WTC11 (cell line): ENCODE measurements at regions not wholly inside any gene's neighbourhood (a gene's known extent, or its start where the extent isn't known, plus 50 kb on each side); places are given as distances from the start of the nearest gene placed in this dataset.

Experiments used
- ATAC-seq: fragments of 200-7000 bp; cut with Tn5 transposase; 2 replicates; pipeline ENCODE4 v1.10.0; 2021; ENCODE audit warnings: mild to moderate bottlenecking, moderate library complexity
- CTCF ChIA-PET: fragments of 300-600 bp; sonication (Branson Sonifier 250); formaldehyde crosslinking; loops from one replicate; lab custom pipeline; 2021; ENCODE audit warnings: antibody characterized with exemption; lab: Charles Lee
- POLR2A ChIA-PET: fragments of 350-600 bp; sonication (Branson Sonifier 250); formaldehyde crosslinking; loops from one replicate; lab custom pipeline; 2021; ENCODE audit warnings: antibody characterized with exemption; lab: Charles Lee
- DNase-seq: peaks from one replicate; pipeline ENCODE4 v3.0.0; 2021; ENCODE audit warnings: low spot score
- H3K27ac Mint-ChIP-seq: 2 replicates; pipeline ENCODE4 v1.8.0; 2021; ENCODE audit warnings: mixed read lengths
- H3K27me3 Mint-ChIP-seq: 2 replicates; pipeline ENCODE4 v1.8.0; 2021; ENCODE audit warnings: low read depth, mild to moderate bottlenecking, moderate library complexity, mixed read lengths
- H3K36me3 Mint-ChIP-seq: 2 replicates; pipeline ENCODE4 v1.8.0; 2021; ENCODE audit warnings: mixed read lengths
- H3K4me1 Mint-ChIP-seq: 2 replicates; pipeline ENCODE4 v1.8.0; 2022; ENCODE audit warnings: mixed read lengths
- H3K4me3 Mint-ChIP-seq: 2 replicates; pipeline ENCODE4 v1.8.0; 2021; ENCODE audit warnings: mild to moderate bottlenecking, moderate library complexity, mixed read lengths
- H3K9me3 Mint-ChIP-seq: 2 replicates; pipeline ENCODE4 v1.8.0; 2021; ENCODE audit warnings: mixed read lengths
- ATF1 ChIP-seq: sonication (generic); formaldehyde crosslinking; IDR thresholded peaks from 2 replicates; pipeline ENCODE4 v1.8.1; 2023; ENCODE audit warnings: mild to moderate bottlenecking, moderate library complexity, missing genetic modification reagents
- CBFB ChIP-seq: sonication (generic); formaldehyde crosslinking; IDR thresholded peaks from 2 replicates; pipeline ENCODE4 v1.8.1; 2022; ENCODE audit warnings: mild to moderate bottlenecking, low read depth, missing genetic modification reagents
- CREB1 ChIP-seq: sonication (generic); formaldehyde crosslinking; IDR thresholded peaks from 2 replicates; pipeline ENCODE4 v1.8.0; 2023; ENCODE audit warnings: mild to moderate bottlenecking, missing genetic modification reagents
- EMX1 ChIP-seq: fragments of 250-450 bp; sonication (Bioruptor Pico); IDR thresholded peaks from 2 replicates; pipeline ENCODE4 v1.8.0; 2021; ENCODE audit warnings: mild to moderate bottlenecking
- GABPB1 ChIP-seq: sonication (generic); formaldehyde crosslinking; IDR thresholded peaks from 2 replicates; pipeline ENCODE4 v1.8.1; 2023; ENCODE audit warnings: mild to moderate bottlenecking, missing genetic modification reagents
- HMGA2 ChIP-seq: fragments of 250-450 bp; sonication (Bioruptor Pico); IDR thresholded peaks from 2 replicates; pipeline ENCODE4 v1.4.0; 2021; ENCODE audit warnings: mild to moderate bottlenecking, moderate library complexity
- NFE2L1 ChIP-seq: sonication (generic); formaldehyde crosslinking; IDR thresholded peaks from 2 replicates; pipeline ENCODE4 v1.8.1; 2023; ENCODE audit warnings: missing genetic modification reagents
- NFYB ChIP-seq: sonication (generic); formaldehyde crosslinking; conservative IDR thresholded peaks from 2 replicates; pipeline ENCODE4 v1.8.0; 2022; ENCODE audit warnings: low read depth, missing genetic modification reagents
- PRRX2 ChIP-seq: fragments of 250-450 bp; sonication (Bioruptor Pico); IDR thresholded peaks from 2 replicates; pipeline ENCODE4 v1.8.0; 2021; ENCODE audit warnings: mild to moderate bottlenecking
- SMAD3 ChIP-seq: sonication (generic); formaldehyde crosslinking; IDR thresholded peaks from 2 replicates; pipeline ENCODE4 v1.8.0; 2022; ENCODE audit warnings: missing genetic modification reagents, mild to moderate bottlenecking, borderline replicate concordance
- SMAD4 ChIP-seq: sonication (generic); formaldehyde crosslinking; IDR thresholded peaks from 2 replicates; pipeline ENCODE4 v1.8.0; 2022; ENCODE audit warnings: mild to moderate bottlenecking, missing genetic modification reagents
- TCF7 ChIP-seq: sonication (generic); formaldehyde crosslinking; IDR thresholded peaks from 2 replicates; pipeline ENCODE4 v1.8.0; 2022; ENCODE audit warnings: mild to moderate bottlenecking, low read depth, missing genetic modification reagents, moderate library complexity
- TEAD4 ChIP-seq: sonication (generic); formaldehyde crosslinking; IDR thresholded peaks from 2 replicates; pipeline ENCODE4 v1.8.0; 2022; ENCODE audit warnings: mild to moderate bottlenecking, missing genetic modification reagents
- ZNF121 ChIP-seq: sonication (generic); formaldehyde crosslinking; IDR thresholded peaks from 2 replicates; pipeline ENCODE4 v1.8.0; 2023; ENCODE audit warnings: missing genetic modification reagents
- ZNF416 ChIP-seq: fragments of 250-450 bp; sonication (Bioruptor Pico); IDR thresholded peaks from 2 replicates; pipeline ENCODE4 v1.9.0; 2021; ENCODE audit warnings: mild to moderate bottlenecking, inconsistent platforms
- ZNF671 ChIP-seq: fragments of 250-450 bp; sonication (Bioruptor Pico); IDR thresholded peaks from 2 replicates; pipeline ENCODE4 v1.8.0; 2021; ENCODE audit warnings: mild to moderate bottlenecking
- TF ChIP-seq, protein P1 (sequence below): sonication (generic); formaldehyde crosslinking; IDR thresholded peaks from 2 replicates; pipeline ENCODE4 v1.8.1; 2022; ENCODE audit warnings: missing genetic modification reagents, borderline replicate concordance
- TF ChIP-seq, protein P2 (sequence below): sonication (generic); formaldehyde crosslinking; IDR thresholded peaks from 2 replicates; pipeline ENCODE4 v1.8.1; 2022; ENCODE audit warnings: mild to moderate bottlenecking, moderate library complexity, missing genetic modification reagents
- TF ChIP-seq, protein P3 (sequence below): fragments of 250-450 bp; sonication (Bioruptor Pico); conservative IDR thresholded peaks from 2 replicates; pipeline ENCODE4 v1.9.0; 2021; ENCODE audit warnings: mild to moderate bottlenecking
- TF ChIP-seq, protein P4 (sequence below): sonication (generic); formaldehyde crosslinking; IDR thresholded peaks from 2 replicates; pipeline ENCODE4 v1.8.1; 2023; ENCODE audit warnings: mild to moderate bottlenecking, missing genetic modification reagents, moderate library complexity
- TF ChIP-seq, protein P5 (sequence below): sonication (generic); formaldehyde crosslinking; IDR thresholded peaks from 2 replicates; pipeline ENCODE4 v1.8.1; 2023; ENCODE audit warnings: mild to moderate bottlenecking, missing genetic modification reagents
- TF ChIP-seq, protein P6 (sequence below): sonication (generic); formaldehyde crosslinking; IDR thresholded peaks from 2 replicates; pipeline ENCODE4 v1.8.1; 2023; ENCODE audit warnings: mild to moderate bottlenecking, missing genetic modification reagents
- TF ChIP-seq, protein P7 (sequence below): sonication (generic); formaldehyde crosslinking; IDR thresholded peaks from 2 replicates; pipeline ENCODE4 v1.8.0; 2022; ENCODE audit warnings: mild to moderate bottlenecking, missing genetic modification reagents

DNA sequence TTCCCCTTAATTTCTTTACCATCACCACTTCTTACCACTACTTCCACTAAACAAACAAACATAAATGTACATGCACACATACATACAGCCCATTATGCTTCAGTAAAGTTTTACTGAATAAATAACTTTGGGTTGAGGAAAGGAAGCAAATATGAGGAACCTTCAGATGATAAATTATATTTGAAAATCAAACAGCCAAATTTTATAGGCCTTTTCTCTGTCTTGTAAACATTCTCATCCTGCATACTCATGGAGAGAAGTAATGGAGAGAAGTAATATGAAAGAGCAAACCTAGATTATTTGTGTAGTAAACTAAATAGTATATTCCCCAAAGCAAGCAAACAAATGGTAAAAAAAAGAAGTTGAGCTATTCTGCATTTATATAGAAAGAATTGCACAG lies 658.3 kb upstream of the RORB start:
- Mint-ChIP-seq H3K4me1 (peaks cover 30% of the 10 kb centered on the region), H3K4me3 (no peak overlapping the region)
- no peak for ATAC-seq
- TF ChIP-seq EMX1 (CRISPR knock-in tag) (no peak), TEAD4 (CRISPR knock-in tag) (no peak), PRRX2 (CRISPR knock-in tag) (no peak), ZNF671 (CRISPR knock-in tag) (no peak), HMGA2 (no peak), ZNF416 (CRISPR knock-in tag) (no peak), SMAD4 (CRISPR knock-in tag) (no peak)
- TF ChIP-seq, protein P1, sequence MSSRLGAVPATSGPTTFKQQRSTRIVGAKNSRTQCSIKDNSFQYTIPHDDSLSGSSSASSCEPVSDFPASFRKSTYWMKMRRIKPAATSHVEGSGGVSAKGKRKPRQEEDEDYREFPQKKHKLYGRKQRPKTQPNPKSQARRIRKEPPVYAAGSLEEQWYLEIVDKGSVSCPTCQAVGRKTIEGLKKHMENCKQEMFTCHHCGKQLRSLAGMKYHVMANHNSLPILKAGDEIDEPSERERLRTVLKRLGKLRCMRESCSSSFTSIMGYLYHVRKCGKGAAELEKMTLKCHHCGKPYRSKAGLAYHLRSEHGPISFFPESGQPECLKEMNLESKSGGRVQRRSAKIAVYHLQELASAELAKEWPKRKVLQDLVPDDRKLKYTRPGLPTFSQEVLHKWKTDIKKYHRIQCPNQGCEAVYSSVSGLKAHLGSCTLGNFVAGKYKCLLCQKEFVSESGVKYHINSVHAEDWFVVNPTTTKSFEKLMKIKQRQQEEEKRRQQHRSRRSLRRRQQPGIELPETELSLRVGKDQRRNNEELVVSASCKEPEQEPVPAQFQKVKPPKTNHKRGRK (CRISPR knock-in tag): no peak
- TF ChIP-seq, protein P2, sequence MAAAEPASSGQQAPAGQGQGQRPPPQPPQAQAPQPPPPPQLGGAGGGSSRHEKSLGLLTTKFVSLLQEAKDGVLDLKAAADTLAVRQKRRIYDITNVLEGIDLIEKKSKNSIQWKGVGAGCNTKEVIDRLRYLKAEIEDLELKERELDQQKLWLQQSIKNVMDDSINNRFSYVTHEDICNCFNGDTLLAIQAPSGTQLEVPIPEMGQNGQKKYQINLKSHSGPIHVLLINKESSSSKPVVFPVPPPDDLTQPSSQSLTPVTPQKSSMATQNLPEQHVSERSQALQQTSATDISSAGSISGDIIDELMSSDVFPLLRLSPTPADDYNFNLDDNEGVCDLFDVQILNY (CRISPR knock-in tag): no peak
- TF ChIP-seq, all 79 proteins: peak for 0
- no peak overlapping the region for H3K27ac Mint-ChIP-seq
- peaks cover 4% of the 10 kb centered on the region for H3K9me3 Mint-ChIP-seq
- no peaks in the 10 kb centered on the region for H3K27me3 Mint-ChIP-seq
- ChIA-PET POLR2A (no interaction called here), CTCF (no interaction called here)
- DNase-seq: no peak
- peaks cover 4% of the 10 kb centered on the region for H3K36me3 Mint-ChIP-seq

DNA sequence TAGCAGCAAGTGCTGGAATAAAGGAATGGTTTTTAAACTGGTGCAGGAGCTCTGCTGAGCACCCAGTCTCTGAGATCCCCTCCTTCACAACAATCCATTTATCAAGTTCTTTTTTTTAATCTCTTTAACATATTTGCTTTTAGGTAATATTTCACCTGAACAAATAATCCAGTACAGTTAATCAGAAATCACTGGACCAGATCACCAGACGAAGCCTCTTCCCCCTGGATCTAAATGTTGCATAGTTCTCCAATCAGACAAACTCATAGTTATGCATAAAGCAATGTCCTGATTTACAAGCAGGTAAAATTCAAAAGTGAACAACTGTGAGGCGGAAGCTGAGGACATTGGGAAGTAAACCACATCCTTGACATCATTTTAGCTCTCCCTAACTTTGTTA lies 657.7 kb upstream of the RORB start:
- H3K9me3 Mint-ChIP-seq: peaks cover 4% of the 10 kb centered on the region
- H3K4me1 Mint-ChIP-seq: peaks cover 35% of the 10 kb centered on the region
- H3K36me3 Mint-ChIP-seq: peaks cover 4% of the 10 kb centered on the region
- TF ChIP-seq, protein P3, sequence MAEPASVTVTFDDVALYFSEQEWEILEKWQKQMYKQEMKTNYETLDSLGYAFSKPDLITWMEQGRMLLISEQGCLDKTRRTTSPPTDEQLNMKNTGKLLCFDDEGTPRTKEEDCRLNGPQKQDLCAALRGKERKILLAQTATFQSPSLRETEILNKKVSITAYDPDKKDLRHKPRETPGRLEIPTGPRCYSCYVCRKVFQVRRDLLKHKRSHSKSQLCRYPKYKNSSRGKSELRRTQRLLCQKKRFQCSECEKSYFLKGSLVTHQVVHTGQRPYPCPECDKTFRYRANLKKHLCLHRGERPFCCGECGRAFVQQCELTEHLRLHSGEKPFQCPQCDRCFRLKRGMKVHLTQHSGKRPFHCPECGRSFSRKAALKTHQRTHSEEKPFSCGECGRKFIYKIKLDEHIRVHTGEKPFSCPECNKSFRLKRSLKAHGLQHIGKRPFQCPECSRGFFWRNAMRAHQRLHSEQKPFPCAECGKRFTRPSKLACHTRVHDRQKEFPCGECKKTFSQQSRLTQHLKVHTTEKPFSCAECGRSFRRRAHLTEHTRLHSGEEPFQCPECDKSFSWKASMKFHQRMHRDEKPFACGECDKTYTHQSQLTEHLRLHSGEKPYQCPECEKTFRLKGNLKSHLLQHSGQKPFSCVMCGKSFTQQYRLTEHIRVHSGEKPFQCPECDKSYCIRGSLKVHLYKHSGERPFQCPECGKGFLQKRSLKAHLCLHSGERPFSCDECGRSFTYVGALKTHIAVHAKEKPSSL (CRISPR knock-in tag): no peak
- TF ChIP-seq TCF7: no peak
- TF ChIP-seq, protein P4, sequence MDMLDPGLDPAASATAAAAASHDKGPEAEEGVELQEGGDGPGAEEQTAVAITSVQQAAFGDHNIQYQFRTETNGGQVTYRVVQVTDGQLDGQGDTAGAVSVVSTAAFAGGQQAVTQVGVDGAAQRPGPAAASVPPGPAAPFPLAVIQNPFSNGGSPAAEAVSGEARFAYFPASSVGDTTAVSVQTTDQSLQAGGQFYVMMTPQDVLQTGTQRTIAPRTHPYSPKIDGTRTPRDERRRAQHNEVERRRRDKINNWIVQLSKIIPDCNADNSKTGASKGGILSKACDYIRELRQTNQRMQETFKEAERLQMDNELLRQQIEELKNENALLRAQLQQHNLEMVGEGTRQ (CRISPR knock-in tag): no peak
- no peak for TF ChIP-seq SMAD4 (CRISPR knock-in tag)
- TF ChIP-seq, protein P2 (CRISPR knock-in tag): no peak
- no peak for TF ChIP-seq CBFB
- no peak for TF ChIP-seq SMAD3 (CRISPR knock-in tag)
- TF ChIP-seq ZNF121 (CRISPR knock-in tag): no peak
- TF ChIP-seq, protein P5, sequence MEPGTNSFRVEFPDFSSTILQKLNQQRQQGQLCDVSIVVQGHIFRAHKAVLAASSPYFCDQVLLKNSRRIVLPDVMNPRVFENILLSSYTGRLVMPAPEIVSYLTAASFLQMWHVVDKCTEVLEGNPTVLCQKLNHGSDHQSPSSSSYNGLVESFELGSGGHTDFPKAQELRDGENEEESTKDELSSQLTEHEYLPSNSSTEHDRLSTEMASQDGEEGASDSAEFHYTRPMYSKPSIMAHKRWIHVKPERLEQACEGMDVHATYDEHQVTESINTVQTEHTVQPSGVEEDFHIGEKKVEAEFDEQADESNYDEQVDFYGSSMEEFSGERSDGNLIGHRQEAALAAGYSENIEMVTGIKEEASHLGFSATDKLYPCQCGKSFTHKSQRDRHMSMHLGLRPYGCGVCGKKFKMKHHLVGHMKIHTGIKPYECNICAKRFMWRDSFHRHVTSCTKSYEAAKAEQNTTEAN (CRISPR knock-in tag): no peak
- TF ChIP-seq, protein P6, sequence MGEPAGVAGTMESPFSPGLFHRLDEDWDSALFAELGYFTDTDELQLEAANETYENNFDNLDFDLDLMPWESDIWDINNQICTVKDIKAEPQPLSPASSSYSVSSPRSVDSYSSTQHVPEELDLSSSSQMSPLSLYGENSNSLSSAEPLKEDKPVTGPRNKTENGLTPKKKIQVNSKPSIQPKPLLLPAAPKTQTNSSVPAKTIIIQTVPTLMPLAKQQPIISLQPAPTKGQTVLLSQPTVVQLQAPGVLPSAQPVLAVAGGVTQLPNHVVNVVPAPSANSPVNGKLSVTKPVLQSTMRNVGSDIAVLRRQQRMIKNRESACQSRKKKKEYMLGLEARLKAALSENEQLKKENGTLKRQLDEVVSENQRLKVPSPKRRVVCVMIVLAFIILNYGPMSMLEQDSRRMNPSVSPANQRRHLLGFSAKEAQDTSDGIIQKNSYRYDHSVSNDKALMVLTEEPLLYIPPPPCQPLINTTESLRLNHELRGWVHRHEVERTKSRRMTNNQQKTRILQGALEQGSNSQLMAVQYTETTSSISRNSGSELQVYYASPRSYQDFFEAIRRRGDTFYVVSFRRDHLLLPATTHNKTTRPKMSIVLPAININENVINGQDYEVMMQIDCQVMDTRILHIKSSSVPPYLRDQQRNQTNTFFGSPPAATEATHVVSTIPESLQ (CRISPR knock-in tag): no peak
- TF ChIP-seq NFE2L1: no peak
- no peak for TF ChIP-seq CREB1
- no peak for TF ChIP-seq ATF1 (CRISPR knock-in tag)
- TF ChIP-seq, protein P7, sequence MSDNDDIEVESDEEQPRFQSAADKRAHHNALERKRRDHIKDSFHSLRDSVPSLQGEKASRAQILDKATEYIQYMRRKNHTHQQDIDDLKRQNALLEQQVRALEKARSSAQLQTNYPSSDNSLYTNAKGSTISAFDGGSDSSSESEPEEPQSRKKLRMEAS (CRISPR knock-in tag): no peak
- TF ChIP-seq GABPB1 (CRISPR knock-in tag): no peak
- no peak for TF ChIP-seq NFYB (CRISPR knock-in tag)
- POLR2A ChIA-PET: no interaction called here
- H3K4me3 Mint-ChIP-seq: no peak overlapping the region
- ATAC-seq (no peak), DNase-seq (no peak)
- no peak overlapping the region for H3K27ac Mint-ChIP-seq
- CTCF ChIA-PET: interaction anchor here (0.9 kb wide), 1 partner anchor 15 kb away, joined by 3 read pairs; no protein-coding TSS in a partner anchor
- H3K27me3 Mint-ChIP-seq: no peaks in the 10 kb centered on the region
